ENCODE measurements at regions not wholly inside any gene's neighbourhood (a gene's known extent, or its start where the extent isn't known, plus 50 kb on each side); places are given as distances from the start of the nearest gene placed in this dataset.

GRCh38 chr13:109384491-109385241 is 401.7 kb downstream of the IRS2 start (continued):
- no peak for TF ChIP-seq CDX4 (CRISPR knock-in tag; IDR thresholded peaks at IDR 0.05; ENCODE audit: borderline replicate concordance)
- no peak for TF ChIP-seq HMGXB4 (CRISPR knock-in tag; IDR thresholded peaks at IDR 0.05)
- no peak for TF ChIP-seq FOXK1 (CRISPR knock-in tag; IDR thresholded peaks at IDR 0.05)
- TF ChIP-seq HMGA2 (CRISPR knock-in tag; IDR thresholded peaks at IDR 0.05): no peak
- TF ChIP-seq ZNF232 (CRISPR knock-in tag; IDR thresholded peaks at IDR 0.05): no peak
- no peak for TF ChIP-seq ZSCAN18 (CRISPR knock-in tag; IDR thresholded peaks at IDR 0.05)
- TF ChIP-seq FOXP4 (CRISPR knock-in tag; IDR thresholded peaks at IDR 0.05): no peak
- no peak for TF ChIP-seq ZNF512 (CRISPR knock-in tag; IDR thresholded peaks at IDR 0.05; ENCODE audit: borderline replicate concordance)
- no peak for TF ChIP-seq GRHL2 (CRISPR knock-in tag; IDR thresholded peaks at IDR 0.05; ENCODE audit: insufficient replicate concordance, severe bottlenecking)
- no peak for TF ChIP-seq KAT7 (CRISPR knock-in tag; IDR thresholded peaks at IDR 0.05; ENCODE audit: borderline replicate concordance)
- no peak for TF ChIP-seq PRRX2 (CRISPR knock-in tag; IDR thresholded peaks at IDR 0.05)

- ATAC-seq (no peak), DNase-seq (ENCODE audit: low spot score) (no peak)
- POLR2A ChIA-PET: no interaction called here
- Mint-ChIP-seq H3K4me3 (no peak overlapping the region), H3K4me1 (no peaks in the 10 kb centered on the region), H3K27ac (no peak overlapping the region), H3K9me3 (no peaks in the 10 kb centered on the region), H3K36me3 (no peaks in the 10 kb centered on the region), H3K27me3 (ENCODE audit: low read depth) (no peaks in the 10 kb centered on the region)
- CTCF ChIA-PET: no interaction called here
- no peak for TF ChIP-seq AR (CRISPR knock-in tag; IDR thresholded peaks at IDR 0.05)
- TF ChIP-seq OVOL2 (CRISPR knock-in tag; IDR thresholded peaks at IDR 0.05; ENCODE audit: borderline replicate concordance): no peak
- no peak for TF ChIP-seq ATF6 (CRISPR knock-in tag; IDR thresholded peaks at IDR 0.05)
- TF ChIP-seq USF1 (CRISPR knock-in tag; IDR thresholded peaks at IDR 0.05): no peak
- TF ChIP-seq ZBTB21 (CRISPR knock-in tag; IDR thresholded peaks at IDR 0.05; ENCODE audit: borderline replicate concordance): no peak
- TF ChIP-seq KAT7 (CRISPR knock-in tag; IDR thresholded peaks at IDR 0.05; ENCODE audit: borderline replicate concordance): no peak
- no peak for TF ChIP-seq PRRX2 (CRISPR knock-in tag; IDR thresholded peaks at IDR 0.05)
- TF ChIP-seq ZNF396 (CRISPR knock-in tag; IDR thresholded peaks at IDR 0.05; ENCODE audit: borderline replicate concordance): no peak
Observed at GRCh38 chr13:109383683-109384082, 402.7 kb downstream of the IRS2 start.
